ENCODE measurements at regions not wholly inside any gene's neighbourhood (a gene's known extent, or its start where the extent isn't known, plus 50 kb on each side); places are given as distances from the start of the nearest gene placed in this dataset.

DNA sequence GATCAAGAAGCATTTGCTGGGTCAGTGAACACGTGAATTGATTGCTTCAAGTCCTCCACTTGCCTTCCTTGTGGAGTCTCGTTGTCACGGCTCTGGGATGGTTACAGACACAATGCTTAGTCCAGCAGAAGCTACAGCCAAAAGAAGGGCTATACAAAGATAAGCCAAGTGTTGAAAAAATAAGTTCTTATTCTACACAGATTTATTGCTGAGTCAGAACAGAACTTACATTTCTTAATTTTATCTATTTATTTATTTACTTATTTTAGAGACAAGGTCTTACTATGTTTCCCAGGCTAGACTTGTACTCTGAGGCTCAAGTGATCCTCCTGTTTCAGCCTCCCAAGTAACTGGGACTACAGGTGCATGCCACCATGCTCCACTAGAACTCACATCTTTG, 199.0 kb downstream of the MYLK4 start:
- no peak for TF ChIP-seq CTCF (IDR thresholded peaks at IDR 0.05)
- no peak for TF ChIP-seq POLR2A (IDR thresholded peaks at IDR 0.05)

Measured in adrenal gland (tissue), 5 donors.